Omental fat pad (tissue), 3 donors: ENCODE measurements at regions not wholly inside any gene's neighbourhood (a gene's known extent, or its start where the extent isn't known, plus 50 kb on each side); places are given as distances from the start of the nearest gene placed in this dataset.

Source experiments
- ATAC-seq: fragments of 150-250 bp; one replicate; pipeline ENCODE4 v1.9.1; 2016; ENCODE audit warnings: mild to moderate bottlenecking, moderate library complexity; ENCODE audit not compliant: low FRiP score
- DNase-seq: peaks from one replicate; pipeline ENCODE4 v3.0.0-alpha.2; 2019; ENCODE audit warnings: low spot score
- CTCF ChIP-seq, 3 donors: fragments of 450-650 bp; IDR thresholded peaks; one replicate each; pipeline ENCODE4 v1.5.1; 2016 to 2017; ENCODE audit warnings: antibody characterized with exemption in 3 of 3, mild to moderate bottlenecking in 3 of 3, moderate library complexity in 2 of 3

GRCh38 chr5:54754420-54754819, 231.0 kb downstream of the ESM1 start:
- ATAC-seq = no peak
- TF ChIP-seq CTCF (IDR thresholded peaks at IDR 0.05) = no peak
- DNase-seq = no peak

GRCh38 chr5:54753753-54754152, 231.6 kb downstream of the ESM1 start:
- no peak for TF ChIP-seq CTCF (IDR thresholded peaks at IDR 0.05)
- DNase-seq (no peak), ATAC-seq (no peak)

GRCh38 chr5:54753034-54753433, 232.4 kb downstream of the ESM1 start:
- no peak for DNase-seq
- ATAC-seq = no peak

GRCh38 chr5:54748527-54748926, 231.0 kb downstream of the SNX18 start:
- no peak for ATAC-seq
- TF ChIP-seq CTCF (IDR thresholded peaks at IDR 0.05) = no peak
- no peak for DNase-seq

More at GRCh38 chr5:54753034-54753433, 232.4 kb downstream of the ESM1 start:
- no peak for TF ChIP-seq CTCF (IDR thresholded peaks at IDR 0.05)

GRCh38 chr5:54746777-54747398, 229.3 kb downstream of the SNX18 start:
- no peak for TF ChIP-seq CTCF (IDR thresholded peaks at IDR 0.05)
- DNase-seq (no peak), ATAC-seq (no peak)

GRCh38 chr5:54746346-54746745, 228.8 kb downstream of the SNX18 start:
- no peak for TF ChIP-seq CTCF (IDR thresholded peaks at IDR 0.05)
- ATAC-seq = no peak
- no peak for DNase-seq

- TF ChIP-seq CTCF (IDR thresholded peaks at IDR 0.05) = no peak
- ATAC-seq (no peak), DNase-seq (no peak)
Observed at GRCh38 chr5:54745599-54745998, 228.0 kb downstream of the SNX18 start.
